ENCODE measurements at regions not wholly inside any gene's neighbourhood (a gene's known extent, or its start where the extent isn't known, plus 50 kb on each side); places are given as distances from the start of the nearest gene placed in this dataset.
"Not testable (repeated sequence)": the region's sequence is repeated elsewhere in the genome, so short reads cannot be mapped to it uniquely, and the experiment has no call there.

- no peaks in the 10 kb centered on the region for H3K36me3 Mint-ChIP-seq (ENCODE audit: insufficient read depth)
- no peaks in the 10 kb centered on the region for H3K9me3 Mint-ChIP-seq (ENCODE audit: low read depth)
- no peak for TF ChIP-seq CTCF (IDR thresholded peaks at IDR 0.05; ENCODE audit: unreplicated experiment)
- no peak overlapping the region for H3K27ac Mint-ChIP-seq
- no peaks in the 10 kb centered on the region for H3K4me1 Mint-ChIP-seq (ENCODE audit: low read depth)
- H3K27me3 Mint-ChIP-seq, result no peaks in the 10 kb centered on the region
- no peak for DNase-seq (ENCODE audit: low spot score, unreplicated experiment)
- H3K4me3 Mint-ChIP-seq (ENCODE audit: low read depth), result no peak overlapping the region
These were observed 299.9 kb upstream of the PLD5 start for GRCh38 chr1:242824435-242824834.

- no peak for TF ChIP-seq CTCF (IDR thresholded peaks at IDR 0.05; ENCODE audit: unreplicated experiment)
These were observed 289.1 kb upstream of the PLD5 start for GRCh38 chr1:242813490-242814091.

GRCh38 chr1:242811092-242811840 is 286.8 kb upstream of the PLD5 start:
- Mint-ChIP-seq H3K9me3 (ENCODE audit: low read depth) (no peaks in the 10 kb centered on the region), H3K27ac (no peak overlapping the region), H3K27me3 (no peaks in the 10 kb centered on the region), H3K4me3 (ENCODE audit: low read depth) (no peak overlapping the region), H3K4me1 (ENCODE audit: low read depth) (no peaks in the 10 kb centered on the region), H3K36me3 (ENCODE audit: insufficient read depth) (no peaks in the 10 kb centered on the region)
- no peak for DNase-seq (ENCODE audit: low spot score, unreplicated experiment)
- TF ChIP-seq CTCF (IDR thresholded peaks at IDR 0.05; ENCODE audit: unreplicated experiment), result no peak

More at GRCh38 chr1:242813490-242814091, 289.1 kb upstream of the PLD5 start:
- no peaks in the 10 kb centered on the region for H3K4me1 Mint-ChIP-seq (ENCODE audit: low read depth)
- no peak for DNase-seq (ENCODE audit: low spot score, unreplicated experiment)
- H3K4me3 Mint-ChIP-seq (ENCODE audit: low read depth), result no peak overlapping the region
- H3K36me3 Mint-ChIP-seq (ENCODE audit: insufficient read depth), result no peaks in the 10 kb centered on the region
- H3K9me3 Mint-ChIP-seq (ENCODE audit: low read depth), result no peaks in the 10 kb centered on the region
- no peaks in the 10 kb centered on the region for H3K27me3 Mint-ChIP-seq
- H3K27ac Mint-ChIP-seq, result no peak overlapping the region

- TF ChIP-seq CTCF (IDR thresholded peaks at IDR 0.05; ENCODE audit: unreplicated experiment), result no peak
- no peaks in the 10 kb centered on the region for H3K36me3 Mint-ChIP-seq (ENCODE audit: insufficient read depth)
- H3K9me3 Mint-ChIP-seq (ENCODE audit: low read depth), result no peaks in the 10 kb centered on the region
- DNase-seq (ENCODE audit: low spot score, unreplicated experiment), result no peak
- H3K4me1 Mint-ChIP-seq (ENCODE audit: low read depth), result no peaks in the 10 kb centered on the region
- no peak overlapping the region for H3K27ac Mint-ChIP-seq
- H3K4me3 Mint-ChIP-seq (ENCODE audit: low read depth), result no peak overlapping the region
- no peaks in the 10 kb centered on the region for H3K27me3 Mint-ChIP-seq
These were observed 281.8 kb upstream of the PLD5 start for GRCh38 chr1:242806324-242806723.

GRCh38 chr1:242805360-242805759 is 280.9 kb upstream of the PLD5 start:
- H3K36me3 Mint-ChIP-seq (ENCODE audit: insufficient read depth); H3K27ac Mint-ChIP-seq; H3K9me3 Mint-ChIP-seq (ENCODE audit: low read depth); H3K4me1 Mint-ChIP-seq (ENCODE audit: low read depth); H3K27me3 Mint-ChIP-seq; H3K4me3 Mint-ChIP-seq (ENCODE audit: low read depth); DNase-seq (ENCODE audit: low spot score, unreplicated experiment): not testable (repeated sequence)

- no peak for TF ChIP-seq CTCF (IDR thresholded peaks at IDR 0.05; ENCODE audit: unreplicated experiment)
- Mint-ChIP-seq H3K4me3 (ENCODE audit: low read depth) (no peak overlapping the region), H3K4me1 (ENCODE audit: low read depth) (no peaks in the 10 kb centered on the region)
These were observed 278.5 kb upstream of the PLD5 start for GRCh38 chr1:242802973-242803372.

More at GRCh38 chr1:242802973-242803372, 278.5 kb upstream of the PLD5 start:
- no peaks in the 10 kb centered on the region for H3K9me3 Mint-ChIP-seq (ENCODE audit: low read depth)
- no peak for DNase-seq (ENCODE audit: low spot score, unreplicated experiment)
- no peaks in the 10 kb centered on the region for H3K36me3 Mint-ChIP-seq (ENCODE audit: insufficient read depth)
- H3K27me3 Mint-ChIP-seq, result no peaks in the 10 kb centered on the region
- no peak overlapping the region for H3K27ac Mint-ChIP-seq
